NB4 (cell line): ENCODE measurements at regions not wholly inside any gene's neighbourhood (a gene's known extent, or its start where the extent isn't known, plus 50 kb on each side); places are given as distances from the start of the nearest gene placed in this dataset.
"Not testable (repeated sequence)": the region's sequence is repeated elsewhere in the genome, so short reads cannot be mapped to it uniquely, and the experiment has no call there.

Experiments
- DNase-seq: peaks from one replicate; pipeline ENCODE4 v3.0.0; 2010; ENCODE audit warnings: low read depth
- H3K4me3 ChIP-seq: one replicate; pipeline ENCODE4 v1.5.1; 2011; ENCODE audit warnings: mild to moderate bottlenecking, low read depth, low read length, moderate library complexity
- MAX ChIP-seq: IDR thresholded peaks from 2 replicates; pipeline ENCODE4 v1.6.1; 2011; ENCODE audit warnings: low read depth, low read length
- MYC ChIP-seq: IDR thresholded peaks from 2 replicates; pipeline ENCODE4 v1.6.1; 2011; ENCODE audit warnings: low read depth, low read length
- POLR2A ChIP-seq: IDR thresholded peaks from 2 replicates; pipeline ENCODE4 v1.6.1; 2011; ENCODE audit warnings: mild to moderate bottlenecking; ENCODE audit not compliant: insufficient read length; ENCODE audit errors: extremely low read depth
- TF ChIP-seq, protein P1 (sequence below): IDR thresholded peaks from one replicate; pipeline ENCODE4 v1.5.1; 2012; ENCODE audit warnings: low read depth, low read length

DNA sequence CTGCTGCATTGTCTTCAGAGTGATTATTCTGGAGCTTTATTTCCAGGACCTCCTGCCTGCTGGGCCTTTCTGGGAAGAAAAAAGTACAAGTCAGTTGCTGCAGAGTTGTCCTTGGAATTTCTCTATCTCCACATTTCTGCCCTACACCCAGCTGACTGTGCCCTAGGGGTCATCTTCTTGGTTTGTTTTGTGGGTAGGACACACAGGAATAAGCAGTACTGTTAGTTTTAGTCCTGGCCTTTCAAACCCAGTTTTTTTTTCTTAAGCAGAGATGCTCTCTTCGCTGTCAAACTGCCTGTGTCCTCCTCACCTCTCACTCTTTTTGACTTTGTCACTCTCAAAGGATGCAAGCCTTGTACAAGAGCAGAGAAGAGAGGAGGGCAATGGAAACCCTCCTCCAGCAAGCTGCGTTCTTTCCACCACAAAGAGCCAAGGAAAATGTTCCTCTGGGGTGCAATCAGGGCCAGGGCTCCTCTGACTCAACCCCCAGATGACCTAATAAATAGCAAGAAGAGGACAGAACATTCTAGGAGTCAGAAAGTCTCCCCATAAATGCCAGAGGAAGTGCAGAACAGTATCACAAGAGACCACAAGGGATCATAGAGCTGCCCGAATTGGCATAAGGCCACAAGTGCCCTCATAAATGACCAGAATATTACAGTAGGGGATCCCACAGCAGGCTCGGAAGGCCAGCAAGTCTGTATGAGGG lies 186.2 kb downstream of the RCHY1 start:
- DNase-seq: no peak
- no peak overlapping the region for H3K4me3 ChIP-seq
- no peak for TF ChIP-seq POLR2A
- TF ChIP-seq MYC: no peak
- no peak for TF ChIP-seq MAX
- TF ChIP-seq, protein P1, sequence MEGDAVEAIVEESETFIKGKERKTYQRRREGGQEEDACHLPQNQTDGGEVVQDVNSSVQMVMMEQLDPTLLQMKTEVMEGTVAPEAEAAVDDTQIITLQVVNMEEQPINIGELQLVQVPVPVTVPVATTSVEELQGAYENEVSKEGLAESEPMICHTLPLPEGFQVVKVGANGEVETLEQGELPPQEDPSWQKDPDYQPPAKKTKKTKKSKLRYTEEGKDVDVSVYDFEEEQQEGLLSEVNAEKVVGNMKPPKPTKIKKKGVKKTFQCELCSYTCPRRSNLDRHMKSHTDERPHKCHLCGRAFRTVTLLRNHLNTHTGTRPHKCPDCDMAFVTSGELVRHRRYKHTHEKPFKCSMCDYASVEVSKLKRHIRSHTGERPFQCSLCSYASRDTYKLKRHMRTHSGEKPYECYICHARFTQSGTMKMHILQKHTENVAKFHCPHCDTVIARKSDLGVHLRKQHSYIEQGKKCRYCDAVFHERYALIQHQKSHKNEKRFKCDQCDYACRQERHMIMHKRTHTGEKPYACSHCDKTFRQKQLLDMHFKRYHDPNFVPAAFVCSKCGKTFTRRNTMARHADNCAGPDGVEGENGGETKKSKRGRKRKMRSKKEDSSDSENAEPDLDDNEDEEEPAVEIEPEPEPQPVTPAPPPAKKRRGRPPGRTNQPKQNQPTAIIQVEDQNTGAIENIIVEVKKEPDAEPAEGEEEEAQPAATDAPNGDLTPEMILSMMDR: no peak

DNA sequence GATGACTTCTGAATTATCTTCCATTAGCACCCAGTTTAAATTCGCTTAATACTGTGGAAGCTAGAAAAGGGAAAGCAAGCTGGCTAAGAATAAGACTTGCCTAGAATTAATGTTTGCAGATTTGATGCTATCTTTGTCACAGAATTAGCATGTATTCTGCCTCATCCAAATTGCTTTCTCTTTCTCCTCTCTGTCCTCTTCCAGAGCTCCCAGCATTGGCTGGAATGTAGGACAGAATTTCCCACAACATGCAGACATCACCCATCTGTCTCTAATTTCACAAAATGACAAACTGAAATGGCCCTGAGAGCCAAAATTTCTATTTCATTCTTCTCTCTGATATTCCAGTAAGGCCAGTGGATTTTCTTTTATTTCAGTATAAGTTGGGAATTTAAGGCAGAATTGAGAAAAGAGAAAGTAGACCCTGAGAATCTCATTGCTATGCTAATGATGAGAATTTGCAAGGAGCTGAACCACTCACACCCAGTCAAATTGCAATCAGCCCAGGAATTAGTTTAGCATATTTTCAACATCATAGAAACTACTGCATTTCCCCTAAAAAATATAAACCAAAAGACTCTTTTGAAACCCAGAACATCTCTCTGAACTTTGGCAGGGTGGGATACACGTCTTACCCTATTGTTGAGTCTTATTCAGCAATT lies 188.8 kb downstream of the RCHY1 start:
- DNase-seq: no peak
- TF ChIP-seq, protein P1: no peak
- TF ChIP-seq MAX (no peak), MYC (no peak), POLR2A (no peak)
- H3K4me3 ChIP-seq: no peak overlapping the region

- TF ChIP-seq MAX (no peak), MYC (no peak), POLR2A (no peak)
- TF ChIP-seq, protein P1: no peak
- no peak for DNase-seq
- H3K4me3 ChIP-seq: no peak overlapping the region
Measured at GRCh38 chr4:75321484-75321883, 192.7 kb downstream of the RCHY1 start.

DNA sequence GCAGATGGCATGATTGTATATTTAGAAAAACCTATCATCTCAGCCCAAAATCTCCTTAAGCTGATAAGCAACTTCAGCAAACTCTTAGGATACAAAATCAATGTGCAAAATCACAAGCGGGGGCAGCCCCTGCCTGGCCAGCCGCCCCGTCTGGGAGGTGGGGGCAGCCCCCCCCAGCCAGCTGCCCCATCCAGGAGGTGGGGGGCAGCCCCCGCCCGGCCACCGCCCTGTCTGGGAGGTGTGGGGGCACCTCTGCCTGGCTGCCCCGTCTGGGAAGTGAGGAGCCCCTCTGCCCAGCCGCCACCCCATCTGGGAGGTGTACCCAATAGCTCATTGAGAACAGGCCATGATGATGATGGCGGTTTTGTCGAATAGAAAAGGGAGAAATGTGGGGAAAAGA lies 196.6 kb downstream of the RCHY1 start:
- not testable (repeated sequence) for H3K4me3 ChIP-seq, DNase-seq

GRCh38 chr4:75308049-75308448 lies 206.2 kb downstream of the RCHY1 start:
- no peak overlapping the region for H3K4me3 ChIP-seq
- TF ChIP-seq MYC (no peak), MAX (no peak), POLR2A (no peak)
- TF ChIP-seq, protein P1: no peak
- no peak for DNase-seq

DNA sequence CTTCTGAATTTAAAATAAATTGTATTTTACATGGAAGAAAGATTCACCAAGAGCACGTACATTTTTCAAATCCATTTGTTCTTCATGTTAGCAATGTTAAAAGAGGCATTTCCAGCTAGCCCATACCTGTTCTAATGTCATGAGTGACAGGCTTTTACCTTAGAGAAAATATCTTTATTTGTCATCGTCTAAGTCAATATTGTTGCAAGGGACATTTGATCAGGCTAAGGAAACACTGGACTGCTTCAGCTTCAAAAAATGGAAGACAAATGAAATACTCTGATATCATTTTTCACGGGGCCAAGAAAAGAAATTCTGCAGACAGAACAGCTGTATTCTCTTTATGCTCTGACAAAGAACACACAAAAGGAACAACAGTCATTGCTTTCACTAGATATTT lies 207.7 kb downstream of the RCHY1 start:
- TF ChIP-seq, protein P1: no peak
- TF ChIP-seq POLR2A (no peak), MYC (no peak), MAX (no peak)
- no peak overlapping the region for H3K4me3 ChIP-seq
- DNase-seq: no peak
